DMS 273 (cell line): ENCODE measurements at regions not wholly inside any gene's neighbourhood (a gene's known extent, or its start where the extent isn't known, plus 50 kb on each side); places are given as distances from the start of the nearest gene placed in this dataset.

Experiments
- DNase-seq: peaks from one replicate; lab custom pipeline; 2025; ENCODE audit not compliant: unreplicated experiment; lab: John Stamatoyannopoulos, UW

DNA sequence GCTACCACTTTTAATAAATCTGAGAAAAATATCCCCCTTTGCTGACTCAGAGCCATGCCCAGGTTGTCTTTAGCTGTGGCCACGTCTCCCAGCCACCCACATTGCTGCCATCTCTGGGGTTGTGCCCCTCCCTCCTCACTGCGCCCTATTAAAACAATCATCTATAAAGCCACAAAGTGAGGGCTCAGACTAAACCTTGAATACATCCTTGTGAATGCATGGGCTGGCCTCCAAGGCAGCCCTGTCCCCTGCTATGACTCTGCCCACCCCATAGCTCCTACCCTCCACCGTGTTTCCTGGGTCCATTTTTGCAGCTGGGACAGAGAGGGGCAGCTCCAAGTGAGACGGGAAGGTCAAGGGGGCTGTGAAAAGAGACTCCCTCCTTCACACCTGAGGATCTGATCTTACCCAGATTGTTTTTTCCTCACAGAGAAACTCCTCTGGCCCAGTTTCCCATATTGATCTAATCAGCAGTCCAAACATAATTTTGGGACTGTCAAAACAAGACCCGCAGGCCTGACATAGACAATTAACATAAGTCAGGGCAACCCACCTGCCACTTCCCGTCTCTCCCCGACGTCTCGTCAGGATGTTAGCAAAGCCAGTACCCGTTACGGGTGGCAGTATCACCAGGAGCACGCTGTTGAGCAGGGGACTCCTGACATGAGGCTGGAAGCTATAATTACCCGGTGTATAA is 199.0 kb downstream of the KATNAL1 start:
- no peak for DNase-seq

DNA sequence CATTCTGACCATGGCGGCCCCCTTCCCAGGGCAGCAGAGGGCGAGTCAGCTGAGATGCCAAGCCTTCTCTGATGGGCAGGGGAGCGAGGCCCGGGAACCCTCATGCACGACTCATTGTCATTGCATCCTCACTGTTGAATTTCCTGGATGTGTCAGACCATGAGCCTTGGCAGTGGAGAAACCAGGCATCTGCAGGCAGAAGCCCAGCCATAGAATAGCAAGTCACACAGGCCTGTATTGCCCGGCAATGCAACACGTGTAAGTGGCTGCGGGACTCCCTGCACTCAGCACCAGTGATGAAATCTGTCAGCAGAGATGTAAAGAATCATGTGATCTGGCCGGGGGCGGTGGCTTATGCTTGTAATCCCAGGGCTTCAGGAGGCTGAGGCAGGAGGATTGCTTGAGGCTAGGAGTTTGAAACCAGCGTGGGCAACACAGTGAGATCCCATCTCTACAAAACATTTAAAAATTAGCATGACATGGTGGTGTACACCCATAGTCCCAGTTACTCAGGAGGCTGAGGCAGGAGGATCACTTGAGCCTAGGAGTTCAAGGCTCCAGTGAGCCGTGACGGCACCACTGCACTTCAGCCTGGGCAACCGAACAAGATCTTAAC is 199.7 kb downstream of the KATNAL1 start:
- DNase-seq, result no peak

DNA sequence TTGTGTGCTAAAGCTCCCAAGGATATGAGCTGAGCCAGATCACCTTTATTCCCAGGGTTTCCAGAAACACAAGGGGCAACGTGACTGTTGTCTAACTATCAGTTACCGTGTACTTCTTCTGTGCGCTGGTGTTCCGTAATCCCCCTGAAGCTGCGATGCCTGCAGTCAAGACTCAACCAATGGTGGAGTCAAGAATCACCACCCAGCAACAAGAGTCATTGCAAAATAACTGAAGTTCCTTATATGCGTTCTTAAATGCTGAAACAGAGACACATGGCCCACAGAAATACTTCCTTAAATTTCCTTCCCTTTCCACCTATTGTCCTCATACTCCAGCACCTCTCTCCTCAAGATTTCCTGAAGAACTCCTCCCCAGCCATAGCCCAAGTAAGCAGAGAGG is 200.2 kb downstream of the KATNAL1 start:
- DNase-seq, result no peak

DNA sequence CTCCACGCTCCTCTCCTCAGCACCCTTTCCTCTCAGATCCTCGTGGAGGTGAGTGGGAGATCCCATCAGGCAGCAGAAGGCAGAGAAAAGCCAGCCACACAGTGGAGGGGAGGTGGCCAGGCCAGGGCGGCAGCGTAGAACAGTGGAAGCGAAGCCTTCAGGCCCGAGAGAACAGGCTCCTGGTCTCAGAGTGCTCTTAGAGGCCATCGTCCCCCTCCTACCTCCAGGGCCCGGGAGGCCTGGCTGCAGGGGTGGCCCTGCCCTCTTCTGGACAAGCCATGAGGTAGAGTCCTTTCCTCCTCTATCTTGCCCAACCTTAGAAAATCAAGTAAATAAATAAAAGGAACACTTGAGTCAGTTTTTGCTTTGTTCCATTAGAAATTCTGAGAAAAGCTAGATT is 202.0 kb downstream of the KATNAL1 start:
- no peak for DNase-seq

DNA sequence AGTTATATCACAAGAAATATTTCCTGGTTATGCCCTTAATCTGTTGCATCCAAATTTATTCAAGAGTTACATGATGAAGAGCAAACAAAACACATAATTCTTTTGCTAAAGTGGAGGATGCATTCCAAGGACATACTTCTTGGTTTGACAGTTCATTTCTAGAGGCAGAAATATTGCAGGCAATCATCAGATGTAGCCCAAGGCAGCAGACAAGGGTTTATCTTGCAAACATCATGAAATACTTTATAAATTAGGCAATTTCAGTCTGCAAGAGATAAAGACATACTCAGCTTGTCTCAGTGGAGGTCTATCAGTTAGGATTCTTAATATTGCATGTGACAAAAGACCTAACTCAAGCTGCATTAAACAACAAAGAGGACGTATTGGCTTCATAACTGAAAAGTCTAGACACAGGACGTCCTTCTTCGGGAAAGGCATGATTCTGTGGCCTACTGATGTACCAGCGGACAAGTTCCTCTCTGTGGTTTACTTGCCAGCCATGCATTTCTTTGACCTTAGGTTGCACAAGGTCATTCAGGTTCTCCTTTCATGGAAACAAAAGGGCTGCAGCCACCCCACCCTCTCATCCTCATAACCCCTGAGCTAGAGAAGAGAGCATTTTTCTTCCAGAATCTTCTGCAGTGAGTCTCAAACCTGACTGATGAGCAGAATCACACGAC is 204.1 kb downstream of the KATNAL1 start:
- DNase-seq, result no peak

DNA sequence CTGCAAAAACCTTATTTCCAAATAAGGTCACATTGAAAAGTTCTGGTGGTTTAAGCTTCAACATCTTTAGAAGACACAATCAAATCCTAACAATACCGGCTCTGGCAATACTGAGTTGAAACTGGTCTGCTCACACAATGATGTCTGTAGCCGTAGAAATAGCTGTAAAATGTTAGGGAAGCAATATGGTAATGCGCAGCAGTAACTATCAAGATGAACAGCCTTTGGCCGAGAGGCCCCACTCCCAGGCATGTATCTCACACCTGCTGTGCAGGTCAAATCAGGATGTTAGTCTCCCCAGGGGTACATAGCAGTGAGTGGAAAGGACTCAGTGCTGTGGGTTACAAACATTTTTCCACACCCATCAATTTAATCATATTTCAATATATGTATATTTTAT is 207.1 kb downstream of the KATNAL1 start:
- no peak for DNase-seq

DNA sequence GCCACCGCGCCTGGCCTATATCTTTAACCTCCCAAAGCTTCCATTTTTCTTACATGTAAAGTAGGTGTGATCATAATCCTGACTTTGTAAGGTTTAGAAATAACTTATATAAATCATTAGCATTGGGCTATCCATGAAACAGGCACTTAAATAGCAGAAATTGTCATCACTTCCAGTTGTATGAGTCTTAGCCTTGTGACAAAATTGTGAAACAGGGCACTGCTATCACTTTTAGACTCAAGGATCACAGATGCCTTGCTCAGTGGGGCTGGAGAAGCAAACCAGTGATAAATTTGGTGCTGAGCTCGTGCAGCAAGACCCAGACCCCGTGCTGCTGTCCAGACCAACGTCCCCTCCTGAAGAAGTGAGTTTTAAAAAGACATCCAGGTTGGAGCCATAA is 209.7 kb downstream of the KATNAL1 start:
- no peak for DNase-seq

DNA sequence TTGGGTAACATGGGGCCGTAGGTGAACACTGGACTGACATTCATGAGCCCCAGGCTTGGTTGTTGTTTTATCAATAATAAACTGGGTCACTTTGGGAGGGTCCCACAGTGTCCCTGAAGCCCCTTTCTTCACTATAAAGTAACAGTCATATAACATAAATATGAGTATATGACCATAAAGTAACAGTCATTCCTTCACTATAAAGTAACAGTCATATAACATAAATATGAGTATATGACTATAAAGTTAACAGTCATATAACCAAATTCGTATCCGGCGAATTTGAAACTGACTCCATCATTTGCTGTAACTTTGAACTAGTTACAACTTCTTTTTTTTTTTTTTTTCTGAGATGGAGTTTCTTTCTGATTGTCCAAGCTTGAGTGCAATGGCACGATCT is 210.3 kb downstream of the KATNAL1 start:
- DNase-seq, result no peak

DNA sequence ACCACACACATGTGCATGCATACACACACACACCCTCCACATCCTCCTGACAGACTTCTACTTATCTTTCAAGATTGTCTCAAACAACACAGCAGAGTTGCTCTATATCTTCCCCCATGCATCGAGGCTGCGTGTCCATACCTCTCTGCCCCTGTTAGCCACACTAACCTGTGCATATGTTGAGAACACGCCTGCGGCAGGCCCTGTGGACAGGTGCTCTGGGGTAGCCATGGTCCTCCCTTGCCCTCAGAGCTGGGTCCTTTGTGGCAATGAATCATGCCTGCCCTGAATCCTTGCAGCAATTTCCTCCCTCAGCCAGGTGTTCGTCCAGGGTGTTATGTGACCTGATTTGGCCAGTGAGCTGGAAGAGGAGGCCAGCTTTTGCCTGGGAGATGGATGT is 213.3 kb downstream of the KATNAL1 start:
- DNase-seq, result no peak

DNA sequence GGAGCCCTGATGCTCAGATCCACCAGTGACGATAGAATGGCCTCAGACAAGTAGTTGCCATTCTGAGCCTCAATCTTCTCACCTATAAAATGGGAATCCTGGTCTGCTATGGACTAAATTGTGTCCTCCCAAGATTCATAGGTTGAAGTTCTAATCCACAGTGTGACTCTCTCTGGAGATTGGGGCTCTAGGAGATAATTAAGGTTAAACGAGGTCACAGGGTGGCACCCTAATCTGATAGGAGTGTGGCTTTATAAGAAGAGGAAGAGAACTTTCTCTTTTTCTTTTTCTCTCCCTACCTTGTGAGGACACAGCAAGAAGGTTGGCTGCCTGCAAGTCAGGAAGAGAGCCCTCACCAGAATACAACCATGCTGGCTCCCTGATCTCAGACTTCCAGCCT is 214.1 kb downstream of the KATNAL1 start:
- DNase-seq, result no peak

DNA sequence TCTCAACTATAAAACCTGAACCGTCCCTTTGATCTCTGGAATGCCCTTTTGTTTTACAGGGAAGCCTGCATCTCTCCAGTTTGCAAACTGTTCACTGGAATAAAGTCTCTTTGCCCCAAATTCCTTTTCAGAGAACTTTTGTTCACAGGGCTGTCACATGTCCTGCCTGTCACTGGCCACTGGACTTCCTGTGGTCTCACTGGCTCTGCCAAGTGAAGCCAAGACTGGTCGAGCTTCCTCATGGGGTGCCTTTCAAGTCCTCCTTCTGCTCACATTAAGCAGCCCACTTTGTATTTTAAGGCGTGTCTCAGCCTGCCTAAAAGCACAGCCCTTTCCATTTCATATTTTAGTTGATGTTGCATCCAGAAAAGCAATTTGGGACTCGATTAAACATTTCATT is 215.7 kb downstream of the KATNAL1 start:
- DNase-seq, result no peak

DNA sequence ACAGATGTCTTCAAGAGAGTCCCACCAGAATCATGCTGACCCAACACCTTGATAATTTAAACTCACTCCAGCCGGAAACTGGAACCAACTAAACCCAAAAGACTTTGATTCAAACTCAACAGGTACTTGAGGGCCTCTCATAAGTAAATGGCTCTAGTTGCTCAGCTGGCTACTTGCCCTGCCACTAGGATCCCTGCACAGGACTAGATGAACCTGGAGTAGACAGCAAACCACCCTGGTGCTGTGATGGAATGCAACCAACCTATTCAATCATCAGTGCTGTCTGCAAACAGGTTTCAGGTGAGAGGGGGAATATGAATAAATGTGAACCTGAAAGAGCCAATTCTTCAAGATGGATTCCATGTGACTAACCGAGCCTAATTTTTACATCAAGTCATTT is 216.3 kb downstream of the KATNAL1 start:
- DNase-seq, result no peak

DNA sequence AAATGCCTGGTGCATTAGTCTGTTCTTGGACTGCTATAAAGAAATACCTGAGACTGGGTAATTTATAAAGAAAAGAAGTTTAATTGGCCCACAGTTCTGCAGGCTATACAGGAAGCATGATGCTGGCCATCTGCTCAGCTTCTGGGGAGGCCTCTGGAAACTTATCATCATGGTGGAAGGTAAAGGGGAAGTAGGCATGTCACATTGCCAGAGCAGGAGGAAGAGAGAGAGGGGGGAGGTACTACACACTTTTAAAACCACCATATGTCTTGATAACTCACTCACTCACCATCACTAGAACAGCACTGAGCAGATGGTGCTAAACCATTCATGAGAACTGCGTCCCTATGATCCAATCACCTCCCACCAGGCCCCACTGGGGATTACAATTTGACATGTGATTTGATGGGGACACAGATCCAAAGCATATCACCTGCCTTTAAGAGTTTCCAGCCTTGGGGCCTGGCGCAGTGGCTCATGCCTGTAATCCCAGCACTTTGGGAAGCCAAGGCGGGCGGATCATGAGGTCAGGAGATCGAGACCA is 219.0 kb downstream of the KATNAL1 start:
- DNase-seq, result peak; percentile 94

DNA sequence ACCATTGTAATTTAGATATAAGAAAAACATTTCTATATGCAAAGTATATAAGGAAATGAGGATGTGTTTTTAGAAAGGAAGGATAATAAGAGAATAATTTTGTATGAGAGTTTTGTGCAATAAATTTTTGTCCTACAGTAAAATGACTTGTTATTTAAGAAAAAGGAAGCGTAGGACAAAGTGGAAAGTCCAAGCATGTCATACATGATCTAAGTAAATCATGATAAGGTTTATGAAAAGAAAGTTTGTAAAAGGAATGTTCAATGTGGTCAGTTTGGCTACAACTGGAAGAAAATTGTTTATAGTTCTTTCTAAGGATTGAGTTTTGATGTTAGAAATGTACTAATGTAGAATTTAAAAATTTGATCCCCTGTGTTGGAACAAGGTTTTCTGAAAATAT is 222.3 kb downstream of the KATNAL1 start:
- no peak for DNase-seq

DNA sequence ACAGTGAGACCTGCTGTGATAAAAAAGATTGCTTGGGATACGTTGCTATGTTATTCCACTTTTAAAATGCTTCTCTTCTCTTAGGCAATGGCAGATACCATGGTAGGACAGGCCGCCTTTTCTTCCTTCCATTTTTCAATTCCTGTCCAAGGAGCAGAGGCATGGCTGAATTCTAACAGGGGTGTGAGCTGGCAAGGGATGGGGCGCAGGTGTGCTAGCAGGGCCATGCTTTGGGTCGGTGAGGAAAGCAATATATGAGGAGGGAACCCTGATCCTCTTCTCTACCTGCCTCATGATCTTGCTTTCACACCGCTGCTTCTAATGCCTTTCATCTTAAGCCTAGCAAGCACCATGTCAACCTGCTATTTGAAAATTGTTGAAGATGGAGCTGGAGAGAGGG is 225.0 kb downstream of the KATNAL1 start:
- DNase-seq, result no peak

DNA sequence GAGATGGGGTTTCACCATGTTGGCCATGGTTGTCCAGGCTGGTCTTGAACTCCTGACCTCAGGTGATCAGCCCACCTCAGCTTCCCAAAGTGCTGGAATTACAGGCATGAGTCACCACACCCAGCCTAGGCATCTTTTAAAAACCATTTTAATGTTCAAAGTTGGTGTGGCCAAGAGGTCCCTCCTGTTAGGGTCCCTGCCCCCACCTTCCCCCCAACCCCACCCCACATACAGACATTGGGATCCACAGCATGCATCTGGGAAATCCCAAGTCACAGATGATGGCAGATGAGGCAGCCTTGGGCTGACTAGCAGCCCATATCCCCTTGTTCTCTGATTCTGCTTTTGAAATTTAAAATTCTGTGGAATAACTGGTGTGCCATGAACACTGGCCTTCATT is 226.0 kb downstream of the KATNAL1 start:
- no peak for DNase-seq

DNA sequence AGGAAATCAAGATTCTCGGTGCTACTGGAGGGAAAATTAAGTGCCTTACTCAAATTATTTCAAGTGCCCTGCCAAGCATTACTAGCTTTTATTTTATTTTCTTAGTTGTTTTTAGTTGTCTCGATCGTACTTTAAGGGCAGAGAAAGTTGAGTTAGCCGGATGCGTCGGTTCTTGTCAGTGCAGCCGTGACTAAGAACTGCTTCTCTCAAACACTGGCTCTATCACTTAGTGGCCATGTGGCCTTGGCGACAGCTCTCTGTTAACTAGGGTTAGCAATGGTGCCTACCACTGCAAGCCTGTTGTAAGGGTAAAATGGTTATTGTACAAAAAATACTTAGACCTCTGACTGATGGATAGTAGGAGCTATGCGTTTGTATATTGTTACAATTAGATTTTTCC is 227.8 kb downstream of the KATNAL1 start:
- no peak for DNase-seq

DNA sequence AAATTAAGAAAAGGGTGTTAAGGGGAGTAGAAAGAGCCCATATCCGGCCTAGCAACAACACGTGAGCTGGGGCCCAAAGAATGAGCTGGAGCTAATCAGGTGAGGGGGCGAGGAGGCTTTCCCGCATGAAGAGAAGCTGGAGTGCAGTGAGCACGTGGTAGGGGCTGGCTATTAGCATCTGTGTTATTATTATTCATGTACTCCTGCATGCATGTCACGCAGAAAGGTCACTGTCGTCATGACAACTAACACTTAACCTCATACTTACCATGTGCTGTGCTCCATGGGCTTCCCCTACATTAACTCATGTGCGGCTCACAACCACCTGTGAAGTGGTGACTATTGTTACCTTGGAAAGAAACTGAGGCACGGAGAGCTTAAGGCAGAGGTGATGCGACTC is 227.6 kb upstream of the UBL3 start:
- DNase-seq, result peak; percentile 15

DNA sequence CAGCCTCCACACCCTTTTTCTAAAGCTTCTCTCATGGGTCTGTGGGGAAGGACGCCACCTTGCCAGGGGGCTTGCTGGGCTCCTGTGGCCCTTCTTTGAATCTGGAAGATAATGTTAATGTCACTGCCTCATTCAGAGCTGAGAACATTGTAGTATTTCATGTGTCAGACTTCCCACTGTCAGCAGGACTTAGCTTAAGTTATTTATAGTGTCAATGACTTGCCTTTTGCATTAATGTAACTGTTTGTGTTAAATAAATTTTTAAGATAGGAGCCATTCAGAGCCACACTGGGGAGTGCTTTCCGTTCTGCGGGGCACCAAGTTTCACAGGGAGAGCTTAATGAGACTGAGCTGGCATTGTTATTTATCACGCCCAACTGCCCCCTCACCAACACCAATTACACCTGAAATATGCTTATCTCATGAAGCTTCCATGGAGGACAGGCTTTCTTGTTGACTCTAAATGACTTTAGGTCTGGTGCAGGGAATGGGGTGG is 226.9 kb upstream of the UBL3 start:
- no peak for DNase-seq

DNA sequence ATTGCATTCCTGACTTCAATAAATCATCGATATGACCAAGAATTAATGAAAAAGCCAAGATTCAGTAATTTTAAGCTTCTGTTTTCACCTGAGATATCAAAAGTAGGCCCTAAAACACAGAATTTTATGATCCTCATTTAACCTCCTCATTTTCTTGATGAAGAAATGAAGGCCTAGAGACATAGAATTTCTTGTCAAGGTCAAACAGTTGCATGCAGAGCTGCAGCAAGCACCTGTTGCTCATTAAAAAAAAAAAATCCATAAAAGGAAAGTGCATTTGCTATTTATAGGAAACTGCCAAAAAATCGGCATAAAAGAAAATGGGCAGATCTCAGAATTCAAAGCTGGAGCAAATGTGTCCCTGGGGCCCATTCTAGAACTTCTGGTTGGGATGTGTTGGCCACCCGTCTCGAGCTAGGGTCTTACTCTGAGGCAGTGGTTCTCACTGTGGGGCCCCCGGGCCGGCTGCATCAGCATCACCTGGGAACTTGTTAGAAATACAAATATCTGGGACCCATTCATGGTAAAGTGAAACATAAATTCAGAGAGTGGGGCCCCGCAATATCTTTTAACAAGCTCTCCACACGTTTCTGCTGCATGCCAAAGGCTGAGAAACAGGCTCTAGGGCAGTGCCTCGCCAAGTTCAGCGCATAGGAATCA is 224.7 kb upstream of the UBL3 start:
- DNase-seq, result no peak

DNA sequence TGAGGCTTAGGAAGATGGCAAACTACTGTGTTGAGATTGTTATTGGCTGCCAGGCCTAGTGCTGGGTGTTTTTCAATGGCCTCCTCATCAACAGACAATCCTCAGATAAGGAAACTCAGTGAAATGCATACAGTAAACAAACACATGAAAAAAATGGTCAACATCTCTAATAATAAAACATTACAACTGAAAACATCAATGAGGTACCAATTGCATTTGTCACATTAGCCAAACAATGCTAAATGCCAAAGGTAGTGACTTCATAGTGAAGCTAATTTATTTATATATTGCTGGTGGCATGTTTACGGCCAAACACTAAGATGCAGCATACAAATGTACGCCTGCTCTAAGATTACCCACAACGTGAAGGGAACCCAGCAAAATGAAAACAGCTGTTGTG is 224.0 kb upstream of the UBL3 start:
- no peak for DNase-seq

DNA sequence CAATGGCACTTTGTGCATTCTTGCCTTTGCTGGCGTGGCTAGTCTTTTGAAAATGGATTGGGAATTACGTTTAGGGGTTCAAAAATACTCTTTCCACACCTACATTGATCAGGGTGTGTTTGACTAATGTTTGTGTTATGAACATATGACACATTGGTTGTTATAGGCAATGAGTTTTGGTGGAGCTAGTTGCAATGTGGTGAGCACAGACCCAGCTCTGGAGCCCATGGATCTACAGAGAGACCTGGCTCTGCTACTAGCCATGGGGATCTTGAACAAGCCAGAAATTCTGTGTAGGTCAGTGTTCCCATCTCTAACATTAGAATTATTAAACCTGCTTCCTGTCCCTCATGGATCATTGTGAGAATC is 222.4 kb upstream of the UBL3 start:
- DNase-seq, result no peak
